Caki2 (cell line): ENCODE measurements at regions not wholly inside any gene's neighbourhood (a gene's known extent, or its start where the extent isn't known, plus 50 kb on each side); places are given as distances from the start of the nearest gene placed in this dataset.
"Not testable (repeated sequence)": the region's sequence is repeated elsewhere in the genome, so short reads cannot be mapped to it uniquely, and the experiment has no call there.

Experiments used
- DNase-seq: peaks from one replicate; pipeline ENCODE4 v3.0.0-alpha.2; 2015; ENCODE audit warnings: low read depth
- in situ Hi-C: cut with HindIII; loops from 2 replicates; pipeline ENCODE4 v1.10.0; 2016; ENCODE audit warnings: low sequenced_read_pairs, low pct_unique_long_range_greater_than_20kb, mixed read lengths

- DNase-seq = peak; percentile 22
- in situ Hi-C loops = no loop called here
Observed at GRCh38 chr11:103807806-103808205, 228.6 kb upstream of the DDI1 start.

GRCh38 chr11:103808252-103808651, 228.2 kb upstream of the DDI1 start:
- in situ Hi-C loops = no loop called here
- no peak for DNase-seq

GRCh38 chr11:103811870-103812455, 224.5 kb upstream of the DDI1 start:
- in situ Hi-C loops = no loop called here

GRCh38 chr11:103812680-103813079, 223.8 kb upstream of the DDI1 start:
- DNase-seq = no peak
- in situ Hi-C loops = no loop called here

More at GRCh38 chr11:103811870-103812455, 224.5 kb upstream of the DDI1 start:
- DNase-seq = no peak

- in situ Hi-C loops, DNase-seq: not testable (repeated sequence)
Observed at GRCh38 chr11:103820345-103820744, 216.1 kb upstream of the DDI1 start.

- no peak for DNase-seq
- in situ Hi-C loops = no loop called here
Observed at GRCh38 chr11:103824116-103824515, 212.3 kb upstream of the DDI1 start.

- DNase-seq = no peak
- in situ Hi-C loops = no loop called here
Observed at GRCh38 chr11:103825469-103825868, 211.0 kb upstream of the DDI1 start.

- no peak for DNase-seq
- in situ Hi-C loops = no loop called here
Observed at GRCh38 chr11:103826856-103827255, 209.6 kb upstream of the DDI1 start.

GRCh38 chr11:103829596-103829995, 206.8 kb upstream of the DDI1 start:
- in situ Hi-C loops = no loop called here
- DNase-seq = no peak

- in situ Hi-C loops = no loop called here
- no peak for DNase-seq
Observed at GRCh38 chr11:103830205-103830604, 206.2 kb upstream of the DDI1 start.

GRCh38 chr11:103832762-103833161, 203.7 kb upstream of the DDI1 start:
- no peak for DNase-seq
- in situ Hi-C loops = no loop called here

- no peak for DNase-seq
- in situ Hi-C loops = no loop called here
Observed at GRCh38 chr11:103842191-103842590, 194.2 kb upstream of the DDI1 start.

- in situ Hi-C loops = no loop called here
- no peak for DNase-seq
Observed at GRCh38 chr11:103842795-103843194, 193.6 kb upstream of the DDI1 start.

GRCh38 chr11:103844327-103845215, 191.9 kb upstream of the DDI1 start:
- DNase-seq = no peak

GRCh38 chr11:103845331-103845730, 191.1 kb upstream of the DDI1 start:
- in situ Hi-C loops = no loop called here

More at GRCh38 chr11:103844327-103845215, 191.9 kb upstream of the DDI1 start:
- in situ Hi-C loops = no loop called here

GRCh38 chr11:103848686-103849085, 187.8 kb upstream of the DDI1 start:
- no peak for DNase-seq
- in situ Hi-C loops = no loop called here

More at GRCh38 chr11:103845331-103845730, 191.1 kb upstream of the DDI1 start:
- no peak for DNase-seq

- in situ Hi-C loops = no loop called here
- no peak for DNase-seq
Observed at GRCh38 chr11:103849366-103849765, 187.1 kb upstream of the DDI1 start.

GRCh38 chr11:103850419-103851165, 185.8 kb upstream of the DDI1 start:
- no peak for DNase-seq
- in situ Hi-C loops = no loop called here

- DNase-seq = peak; percentile 85
Observed at GRCh38 chr11:103851166-103851651, 185.2 kb upstream of the DDI1 start.

More at GRCh38 chr11:103851166-103851651, 185.2 kb upstream of the DDI1 start:
- in situ Hi-C loops = no loop called here
